HG02870 (cell line): ENCODE measurements at regions not wholly inside any gene's neighbourhood (a gene's known extent, or its start where the extent isn't known, plus 50 kb on each side); places are given as distances from the start of the nearest gene placed in this dataset.

Experiments used
- ATAC-seq: cut with Tn5 transposase; IDR thresholded peaks from one replicate; pipeline ENCODE4 v1.9.1; 2021; ENCODE audit warnings: mild to moderate bottlenecking, moderate library complexity; ENCODE audit not compliant: unreplicated experiment

- ATAC-seq, result peak; percentile 88
These were observed 55.5 kb upstream of the SLC8A1 start for GRCh38 chr2:40507432-40507831.

GRCh38 chr2:40510304-40510703, 58.4 kb upstream of the SLC8A1 start:
- ATAC-seq, result no peak

- ATAC-seq, result no peak
These were observed 59.8 kb upstream of the SLC8A1 start for GRCh38 chr2:40511661-40512213.

- no peak for ATAC-seq
These were observed 60.4 kb upstream of the SLC8A1 start for GRCh38 chr2:40512256-40512655.

GRCh38 chr2:40513201-40513600, 61.3 kb upstream of the SLC8A1 start:
- no peak for ATAC-seq

- no peak for ATAC-seq
These were observed 64.7 kb upstream of the SLC8A1 start for GRCh38 chr2:40516604-40517003.

- ATAC-seq, result no peak
These were observed 76.7 kb upstream of the SLC8A1 start for GRCh38 chr2:40528564-40528963.

GRCh38 chr2:40531359-40531758, 79.5 kb upstream of the SLC8A1 start:
- ATAC-seq, result no peak

GRCh38 chr2:40534528-40534927, 82.6 kb upstream of the SLC8A1 start:
- ATAC-seq, result no peak

- ATAC-seq, result no peak
These were observed 84.1 kb upstream of the SLC8A1 start for GRCh38 chr2:40535972-40536371.

GRCh38 chr2:40540026-40540425, 88.1 kb upstream of the SLC8A1 start:
- ATAC-seq, result no peak

- no peak for ATAC-seq
These were observed 91.5 kb upstream of the SLC8A1 start for GRCh38 chr2:40543381-40543780.

- ATAC-seq, result no peak
These were observed 92.2 kb upstream of the SLC8A1 start for GRCh38 chr2:40544072-40544471.

- no peak for ATAC-seq
These were observed 93.8 kb upstream of the SLC8A1 start for GRCh38 chr2:40545645-40546044.

- no peak for ATAC-seq
These were observed 94.7 kb upstream of the SLC8A1 start for GRCh38 chr2:40546439-40547191.

- ATAC-seq, result no peak
These were observed 96.6 kb upstream of the SLC8A1 start for GRCh38 chr2:40548521-40548920.

- ATAC-seq, result no peak
These were observed 98.2 kb upstream of the SLC8A1 start for GRCh38 chr2:40550085-40550484.

- ATAC-seq, result no peak
These were observed 99.2 kb upstream of the SLC8A1 start for GRCh38 chr2:40551081-40551480.

GRCh38 chr2:40554665-40555294, 102.9 kb upstream of the SLC8A1 start:
- ATAC-seq, result peak; percentile 93

- no peak for ATAC-seq
These were observed 104.4 kb upstream of the SLC8A1 start for GRCh38 chr2:40556293-40556692.

GRCh38 chr2:40556739-40557138, 104.8 kb upstream of the SLC8A1 start:
- ATAC-seq, result no peak

GRCh38 chr2:40558761-40559160, 106.9 kb upstream of the SLC8A1 start:
- ATAC-seq, result no peak
